PC-3 (cell line): ENCODE measurements at regions not wholly inside any gene's neighbourhood (a gene's known extent, or its start where the extent isn't known, plus 50 kb on each side); places are given as distances from the start of the nearest gene placed in this dataset.

Source experiments
- ATAC-seq: fragments of 200-7000 bp; cut with Tn5 transposase; 2 replicates; pipeline ENCODE4 v1.9.1; 2020; ENCODE audit warnings: mild to moderate bottlenecking, moderate library complexity
- BruUV-seq: library from RNA; stranded (reverse); fragments of 400-500 nt; replicated peaks from 2 replicates; lab custom pipeline; 2021; lab: Mats Ljungman, UMichigan
- CTCF ChIA-PET: fragments of 300-600 bp; sonication (Branson Sonifier 250); formaldehyde crosslinking; loops from one replicate; lab custom pipeline; 2022; ENCODE audit warnings: antibody characterized with exemption; lab: Charles Lee
- POLR2A ChIA-PET: fragments of 300-600 bp; sonication (Branson Sonifier 250); formaldehyde crosslinking; loops from one replicate; lab custom pipeline; 2022; ENCODE audit warnings: antibody characterized with exemption; ENCODE audit not compliant: unreplicated experiment; lab: Charles Lee
- DNase-seq: peaks from one replicate; pipeline ENCODE4 v3.0.0-alpha.2; 2015
- H2AFZ ChIP-seq: fragments of 300-600 bp; sonication (generic); 2 replicates; pipeline ENCODE4 v1.6.0; 2016; ENCODE audit warnings: antibody characterized with exemption, low read length
- H3F3A ChIP-seq: fragments of 300-600 bp; sonication (generic); one replicate; pipeline ENCODE4 v1.6.0; 2017; ENCODE audit warnings: antibody characterized with exemption, low read length, control low read depth, mild to moderate bottlenecking; ENCODE audit not compliant: unreplicated experiment
- H3K27ac ChIP-seq: fragments of 300-600 bp; sonication (generic); 2 replicates; pipeline ENCODE4 v1.5.1; 2016; ENCODE audit warnings: mild to moderate bottlenecking, low read length
- H3K27me3 ChIP-seq: fragments of 300-600 bp; sonication (generic); 2 replicates; pipeline ENCODE4 v1.6.1; 2016; ENCODE audit warnings: low read length, mixed read lengths
- H3K36me3 ChIP-seq: fragments of 300-600 bp; sonication (generic); 2 replicates; pipeline ENCODE4 v1.6.1; 2016; ENCODE audit warnings: low read depth, mixed run types, low read length, mixed read lengths
- H3K4me1 ChIP-seq: fragments of 300-600 bp; sonication (generic); 2 replicates; pipeline ENCODE4 v1.5.1; 2016; ENCODE audit warnings: low read length; ENCODE audit not compliant: insufficient read depth
- H3K4me2 ChIP-seq: fragments of 300-600 bp; sonication (generic); 2 replicates; pipeline ENCODE4 v1.6.0; 2016; ENCODE audit warnings: low read length
- H3K4me3 ChIP-seq: fragments of 300-600 bp; sonication (generic); 2 replicates; pipeline ENCODE4 v1.5.1; 2016; ENCODE audit warnings: mild to moderate bottlenecking, low read length, mixed read lengths
- H3K79me2 ChIP-seq: fragments of 300-600 bp; sonication (generic); 2 replicates; pipeline ENCODE4 v1.6.1; 2017; ENCODE audit warnings: low read length, mixed read lengths
- H3K9ac ChIP-seq: fragments of 300-600 bp; sonication (generic); 2 replicates; pipeline ENCODE4 v1.6.0; 2016; ENCODE audit warnings: mild to moderate bottlenecking, low read length
- H3K9me2 ChIP-seq: fragments of 300-600 bp; sonication (generic); replicated peaks from 2 replicates; pipeline ENCODE4 v1.6.1; 2016; ENCODE audit warnings: mixed run types, low read length, mixed read lengths
- H3K9me3 ChIP-seq: fragments of 300-600 bp; sonication (generic); 2 replicates; pipeline ENCODE4 v1.6.1; 2016; ENCODE audit warnings: low read length, mixed read lengths
- H4K20me1 ChIP-seq: fragments of 300-600 bp; sonication (generic); 2 replicates; pipeline ENCODE4 v1.6.1; 2016; ENCODE audit warnings: low read length, mixed read lengths
- EZH2 ChIP-seq: fragments of 300-600 bp; sonication (generic); IDR thresholded peaks from one replicate; pipeline ENCODE4 v1.6.1; 2017; ENCODE audit warnings: antibody characterized with exemption, mild to moderate bottlenecking, low read length; ENCODE audit not compliant: unreplicated experiment
- EZH2phosphoT487 ChIP-seq: fragments of 300-600 bp; sonication (generic); IDR thresholded peaks from 2 replicates; pipeline ENCODE4 v1.6.1; 2018; ENCODE audit warnings: mild to moderate bottlenecking, antibody characterized with exemption, low read length, borderline replicate concordance
- intact Hi-C: fragments of 100-400 bp; cut with micrococcal nuclease; formaldehyde crosslinking; loops from 2 replicates; pipeline ENCODE4 v1.9.0; 2023
- TF ChIP-seq, protein P1 (sequence below): fragments of 300-600 bp; sonication (generic); conservative IDR thresholded peaks from 2 replicates; pipeline ENCODE4 v1.5.1; 2017; ENCODE audit warnings: antibody characterized with exemption, low read depth, mild to moderate bottlenecking, low read length

DNA sequence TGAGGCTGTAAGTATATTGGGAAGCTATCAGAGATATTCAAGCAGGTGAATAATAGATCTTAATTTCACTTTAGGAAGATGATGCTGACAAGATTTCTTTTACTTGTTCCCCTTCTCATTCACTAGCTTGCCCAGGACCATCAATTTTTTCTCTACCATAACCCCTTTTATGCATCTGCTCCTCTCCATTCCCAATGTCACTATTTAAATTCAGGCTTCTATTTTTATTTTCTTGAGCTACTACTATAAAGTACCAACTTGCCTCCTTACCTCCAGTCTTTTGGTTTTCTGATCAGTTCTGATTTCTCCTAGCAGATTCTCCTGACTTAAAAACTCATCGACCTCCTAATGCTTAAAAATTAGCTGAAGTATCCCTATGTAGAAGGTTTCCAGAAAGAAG lies 97.7 kb upstream of the SMIM30 start:
- Histone ChIP-seq H3F3A (no peaks in the 10 kb centered on the region), H3K4me2 (no peak overlapping the region), H3K79me2 (no peaks in the 10 kb centered on the region), H3K4me1 (no peaks in the 10 kb centered on the region), H3K9me3 (no peaks in the 10 kb centered on the region), H3K4me3 (no peak overlapping the region), H3K27me3 (no peaks in the 10 kb centered on the region), H3K27ac (no peak overlapping the region), H3K36me3 (no peaks in the 10 kb centered on the region), H2AFZ (no peak overlapping the region), H3K9ac (no peak overlapping the region), H3K9me2 (no peaks in the 10 kb centered on the region), H4K20me1 (no peaks in the 10 kb centered on the region)
- intact Hi-C loops = no loop called here
- DNase-seq = no peak
- TF ChIP-seq EZH2 (no peak), EZH2phosphoT487 (no peak)
- TF ChIP-seq, protein P1, sequence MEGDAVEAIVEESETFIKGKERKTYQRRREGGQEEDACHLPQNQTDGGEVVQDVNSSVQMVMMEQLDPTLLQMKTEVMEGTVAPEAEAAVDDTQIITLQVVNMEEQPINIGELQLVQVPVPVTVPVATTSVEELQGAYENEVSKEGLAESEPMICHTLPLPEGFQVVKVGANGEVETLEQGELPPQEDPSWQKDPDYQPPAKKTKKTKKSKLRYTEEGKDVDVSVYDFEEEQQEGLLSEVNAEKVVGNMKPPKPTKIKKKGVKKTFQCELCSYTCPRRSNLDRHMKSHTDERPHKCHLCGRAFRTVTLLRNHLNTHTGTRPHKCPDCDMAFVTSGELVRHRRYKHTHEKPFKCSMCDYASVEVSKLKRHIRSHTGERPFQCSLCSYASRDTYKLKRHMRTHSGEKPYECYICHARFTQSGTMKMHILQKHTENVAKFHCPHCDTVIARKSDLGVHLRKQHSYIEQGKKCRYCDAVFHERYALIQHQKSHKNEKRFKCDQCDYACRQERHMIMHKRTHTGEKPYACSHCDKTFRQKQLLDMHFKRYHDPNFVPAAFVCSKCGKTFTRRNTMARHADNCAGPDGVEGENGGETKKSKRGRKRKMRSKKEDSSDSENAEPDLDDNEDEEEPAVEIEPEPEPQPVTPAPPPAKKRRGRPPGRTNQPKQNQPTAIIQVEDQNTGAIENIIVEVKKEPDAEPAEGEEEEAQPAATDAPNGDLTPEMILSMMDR = no peak
- POLR2A ChIA-PET = no interaction called here
- CTCF ChIA-PET = no interaction called here
- ATAC-seq = no peak
- no TSS peak for BruUV-seq

GRCh38 chr7:113209449-113210203 lies 91.3 kb upstream of the SMIM30 start:
- CTCF ChIA-PET = no interaction called here
- Histone ChIP-seq H3K27ac (no peak overlapping the region), H3F3A (no peaks in the 10 kb centered on the region), H3K9me2 (no peaks in the 10 kb centered on the region), H4K20me1 (no peaks in the 10 kb centered on the region), H3K36me3 (no peaks in the 10 kb centered on the region), H3K4me2 (no peak overlapping the region), H3K4me3 (no peak overlapping the region), H3K9ac (no peak overlapping the region), H2AFZ (no peak overlapping the region), H3K27me3 (no peaks in the 10 kb centered on the region), H3K79me2 (no peaks in the 10 kb centered on the region), H3K4me1 (no peaks in the 10 kb centered on the region), H3K9me3 (no peaks in the 10 kb centered on the region)
- no peak for ATAC-seq
- no TSS peak for BruUV-seq
- POLR2A ChIA-PET = no interaction called here
- intact Hi-C loops = no loop called here
- no peak for DNase-seq
- TF ChIP-seq, protein P1 = no peak
- TF ChIP-seq EZH2phosphoT487 = no peak
- no peak for TF ChIP-seq EZH2

DNA sequence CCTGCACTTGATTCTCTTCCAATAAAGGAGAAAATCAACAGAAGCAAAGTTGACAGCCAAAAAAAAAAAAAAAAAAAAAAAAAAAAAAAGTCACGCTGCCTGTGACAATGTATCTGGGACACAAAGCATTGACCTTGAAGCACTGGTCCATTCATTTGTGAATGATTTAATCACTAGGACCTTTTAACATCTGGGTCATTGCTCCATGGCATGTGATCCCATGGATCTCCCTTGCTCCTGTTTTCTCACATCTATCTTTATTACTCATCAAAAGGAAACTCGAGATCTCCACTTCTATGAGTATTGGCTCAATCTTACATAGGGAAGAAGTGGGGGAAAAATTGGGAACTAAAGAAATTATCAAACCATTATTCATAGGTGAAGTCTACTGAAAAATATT lies 89.6 kb upstream of the SMIM30 start:
- Histone ChIP-seq H3K9me3 (no peaks in the 10 kb centered on the region), H3F3A (no peaks in the 10 kb centered on the region), H2AFZ (no peak overlapping the region), H3K4me1 (no peaks in the 10 kb centered on the region), H3K79me2 (no peaks in the 10 kb centered on the region), H3K9ac (no peak overlapping the region), H3K36me3 (no peaks in the 10 kb centered on the region), H4K20me1 (no peaks in the 10 kb centered on the region), H3K27me3 (no peaks in the 10 kb centered on the region), H3K27ac (no peak overlapping the region), H3K4me2 (no peak overlapping the region), H3K4me3 (no peak overlapping the region), H3K9me2 (no peaks in the 10 kb centered on the region)
- DNase-seq (no peak), ATAC-seq (no peak)
- CTCF ChIA-PET = no interaction called here
- no TSS peak for BruUV-seq
- POLR2A ChIA-PET = no interaction called here
- TF ChIP-seq EZH2 (no peak), EZH2phosphoT487 (no peak)
- TF ChIP-seq, protein P1 = no peak
- intact Hi-C loops = no loop called here
